GM19372 (cell line): ENCODE measurements at regions not wholly inside any gene's neighbourhood (a gene's known extent, or its start where the extent isn't known, plus 50 kb on each side); places are given as distances from the start of the nearest gene placed in this dataset.

ENCODE experiments used
- ATAC-seq: cut with Tn5 transposase; IDR thresholded peaks from one replicate; pipeline ENCODE4 v1.9.1; 2021; ENCODE audit warnings: mild to moderate bottlenecking, low read depth, moderate library complexity; ENCODE audit not compliant: unreplicated experiment

DNA sequence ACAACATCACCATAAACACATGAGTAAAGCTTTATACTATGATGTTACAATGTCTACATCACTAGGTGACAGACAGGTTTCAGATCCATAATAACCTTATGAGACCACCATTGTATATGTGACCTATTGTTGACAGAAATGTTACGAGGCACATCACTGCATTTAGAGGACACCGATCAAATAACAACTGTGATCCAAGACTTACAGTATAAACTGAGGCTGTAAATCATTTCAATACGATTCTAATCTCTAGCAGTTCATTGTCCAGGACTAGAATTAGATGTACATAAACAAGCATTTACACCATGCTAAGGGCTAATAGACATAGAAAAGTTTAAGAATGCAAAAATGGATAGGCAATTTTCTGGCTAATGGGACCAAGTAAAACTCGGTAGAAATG, 491.9 kb upstream of the ROBO1 start:
- ATAC-seq = no peak

DNA sequence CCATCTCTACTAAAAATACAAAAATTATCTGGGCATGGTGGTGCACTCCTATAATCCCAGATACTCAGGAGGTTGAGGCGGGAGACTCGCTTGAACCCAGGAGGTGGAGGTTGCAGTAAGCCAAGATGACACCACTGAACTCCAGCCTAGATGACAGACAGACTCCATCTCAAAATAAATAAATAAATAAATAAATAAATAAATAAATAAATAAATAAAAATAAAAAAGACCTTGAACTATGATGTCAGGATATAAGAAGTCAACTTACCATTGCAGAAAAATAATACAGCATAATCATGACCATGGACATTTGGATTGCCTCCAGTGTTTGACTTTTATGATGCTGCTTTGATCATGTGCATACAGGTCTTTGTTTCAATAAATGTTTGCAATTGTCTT, 484.3 kb upstream of the ROBO1 start:
- no peak for ATAC-seq

DNA sequence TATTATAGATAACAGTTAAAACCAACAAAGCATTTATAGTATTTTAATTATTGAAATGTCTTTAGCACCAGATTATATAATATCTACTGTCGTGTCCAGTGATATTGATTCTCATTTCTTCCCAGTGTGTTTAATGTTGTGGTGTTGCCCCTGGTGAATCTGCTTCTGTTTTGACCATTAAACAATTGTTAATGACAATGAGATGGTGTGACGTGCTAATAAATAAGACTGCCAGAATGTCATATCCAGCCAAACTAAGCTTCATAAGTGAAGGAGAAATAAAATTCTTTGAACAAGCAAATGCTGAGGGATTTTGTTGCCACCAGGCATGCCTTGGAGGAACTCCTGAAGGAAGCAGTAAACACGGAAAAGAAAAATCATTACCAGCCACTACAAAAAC, 480.0 kb upstream of the ROBO1 start:
- no peak for ATAC-seq

DNA sequence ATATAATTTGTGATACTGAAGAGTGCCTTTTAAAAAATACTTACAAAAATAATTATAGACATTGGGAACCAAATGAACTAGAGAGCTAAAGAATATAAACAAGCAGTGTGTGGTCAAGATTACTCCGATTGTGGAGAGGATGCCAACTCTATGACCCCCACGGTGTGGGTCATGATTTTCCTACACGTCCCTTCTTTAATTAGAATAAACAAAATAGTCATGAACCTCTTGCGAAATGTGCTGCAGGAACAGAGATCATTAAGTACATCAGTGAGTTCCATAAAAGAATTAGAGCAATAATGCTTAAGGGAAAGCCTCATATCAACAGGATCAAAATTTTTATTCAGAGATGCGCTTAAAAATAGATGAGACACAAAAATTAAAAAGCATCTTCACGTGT, 476.6 kb upstream of the ROBO1 start:
- no peak for ATAC-seq

DNA sequence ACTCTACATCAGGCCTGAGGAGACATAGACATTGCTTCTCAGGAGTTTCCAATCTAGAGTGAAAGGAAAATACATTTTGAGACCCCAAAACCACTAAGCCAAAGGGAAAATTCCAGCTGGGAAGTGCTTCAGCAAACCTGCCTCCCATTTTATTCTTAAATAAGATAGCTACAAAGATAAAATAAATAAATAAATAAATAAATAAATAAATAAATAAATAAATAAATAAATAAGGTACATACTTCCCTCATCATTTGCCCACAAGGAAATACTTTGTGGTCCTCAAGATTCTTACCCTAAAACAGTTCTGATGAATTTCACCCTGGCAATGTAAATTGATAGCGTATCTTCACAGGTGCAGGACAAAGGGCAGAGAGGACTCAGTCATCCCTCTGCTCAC, 474.0 kb upstream of the ROBO1 start:
- no peak for ATAC-seq

DNA sequence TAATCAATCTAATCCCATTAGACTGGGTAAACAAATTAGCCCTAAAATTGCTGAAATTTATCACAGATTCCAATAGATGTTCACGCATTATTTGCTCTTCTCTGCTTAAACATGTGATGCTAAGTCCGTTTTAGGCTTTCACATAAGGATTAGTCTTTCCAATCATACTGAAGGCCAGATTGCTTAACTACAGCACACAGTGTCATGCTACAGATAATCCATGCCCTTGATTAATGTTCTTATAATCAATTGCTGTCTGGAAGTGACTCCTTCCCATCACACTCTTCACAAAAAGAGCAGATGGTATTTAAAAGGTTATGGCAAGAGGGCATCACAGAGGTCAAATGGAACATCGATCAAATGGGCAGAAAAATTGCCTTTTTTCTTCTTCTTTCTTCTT, 471.5 kb upstream of the ROBO1 start:
- no peak for ATAC-seq

DNA sequence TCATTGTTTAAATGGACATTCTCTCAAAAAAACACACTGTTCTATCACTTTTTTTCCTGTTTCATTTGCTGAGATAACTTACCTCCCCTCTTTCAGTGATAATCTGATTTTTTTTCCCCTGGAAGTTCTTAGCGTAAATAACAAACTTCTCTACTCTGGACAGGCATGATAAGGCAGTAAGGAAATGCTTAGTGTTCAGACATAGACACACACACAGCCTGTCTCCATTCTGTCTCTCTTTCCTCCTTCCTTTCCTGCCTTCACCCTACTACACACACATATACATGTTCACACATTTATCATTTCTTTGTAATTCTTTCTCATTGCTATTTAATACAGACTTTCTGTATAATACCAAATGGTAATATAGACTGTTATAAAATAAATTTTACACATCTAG, 470.8 kb upstream of the ROBO1 start:
- no peak for ATAC-seq

DNA sequence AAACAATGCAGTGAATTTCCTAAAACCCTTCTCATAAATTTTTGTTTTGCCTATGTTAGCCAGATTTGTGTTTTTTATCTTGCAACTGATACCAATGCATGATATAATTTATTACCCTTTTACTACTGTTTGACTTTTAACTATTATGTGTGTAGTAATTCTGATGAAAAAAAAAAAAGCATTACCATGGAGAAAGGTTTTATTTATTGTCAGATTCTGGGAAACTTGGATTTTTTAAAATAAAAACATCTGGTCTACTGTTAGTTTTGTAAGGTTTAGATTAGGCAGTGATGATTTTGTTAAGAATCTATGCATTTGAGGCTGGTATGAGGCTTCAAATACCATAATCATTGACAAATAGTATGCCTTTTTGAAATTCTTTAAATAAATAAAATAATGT, 470.4 kb upstream of the ROBO1 start:
- ATAC-seq = no peak

DNA sequence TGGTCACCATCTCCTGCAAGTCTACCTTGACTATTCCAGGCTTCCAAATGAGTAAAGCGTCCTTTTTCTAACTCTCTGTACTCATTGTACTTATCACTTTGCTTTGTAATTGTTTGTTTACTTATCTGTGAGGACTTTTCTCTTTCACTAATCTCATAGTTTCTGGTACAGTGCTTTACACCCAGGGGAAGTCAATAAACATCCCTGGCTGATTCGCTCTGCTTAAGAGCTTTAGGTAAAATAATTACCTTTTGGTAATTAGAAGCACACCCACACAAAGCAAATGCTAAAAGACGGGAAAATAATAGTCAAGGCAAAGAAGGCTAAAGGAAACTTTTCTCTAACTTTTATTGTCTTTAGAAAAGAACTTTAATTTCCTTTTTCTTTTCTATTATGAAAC, 466.9 kb upstream of the ROBO1 start:
- ATAC-seq = no peak

DNA sequence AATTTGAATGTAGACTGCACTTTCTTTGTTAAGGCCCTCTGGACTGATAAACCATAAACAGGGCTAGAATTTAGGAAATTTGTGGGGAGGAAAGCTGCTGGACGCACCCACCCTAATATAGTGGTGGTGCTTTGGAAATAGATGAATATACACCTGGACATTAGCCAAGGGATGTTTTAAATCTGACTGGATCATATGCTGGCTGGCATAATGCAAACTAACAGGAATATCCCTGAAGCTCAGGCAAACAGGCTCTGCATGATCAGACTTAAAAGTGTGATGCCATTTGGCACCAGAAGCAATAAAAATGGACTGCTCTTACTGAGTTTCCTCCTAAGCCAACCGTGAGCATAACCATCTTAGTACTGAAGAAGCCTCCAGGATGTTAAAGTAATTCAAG, 465.8 kb upstream of the ROBO1 start:
- ATAC-seq = no peak

DNA sequence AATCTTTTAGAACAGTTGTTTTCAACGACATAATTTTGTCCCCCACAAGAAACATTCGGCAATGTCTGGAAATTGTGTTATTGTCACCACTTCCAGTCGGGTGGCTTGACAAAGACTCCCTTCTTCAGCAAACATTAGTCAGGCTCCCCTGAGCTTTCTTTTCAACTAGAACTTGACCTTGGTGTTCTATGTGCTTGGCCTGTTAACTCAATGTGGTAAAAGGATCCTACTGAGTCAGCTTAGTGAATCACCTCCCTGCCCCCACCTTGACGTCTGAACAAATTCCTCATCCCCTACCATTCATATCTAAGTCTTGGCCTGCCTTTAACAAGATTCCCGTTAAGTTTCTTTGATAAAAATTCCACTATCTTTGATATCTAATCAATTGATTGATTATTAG, 465.0 kb upstream of the ROBO1 start:
- no peak for ATAC-seq

DNA sequence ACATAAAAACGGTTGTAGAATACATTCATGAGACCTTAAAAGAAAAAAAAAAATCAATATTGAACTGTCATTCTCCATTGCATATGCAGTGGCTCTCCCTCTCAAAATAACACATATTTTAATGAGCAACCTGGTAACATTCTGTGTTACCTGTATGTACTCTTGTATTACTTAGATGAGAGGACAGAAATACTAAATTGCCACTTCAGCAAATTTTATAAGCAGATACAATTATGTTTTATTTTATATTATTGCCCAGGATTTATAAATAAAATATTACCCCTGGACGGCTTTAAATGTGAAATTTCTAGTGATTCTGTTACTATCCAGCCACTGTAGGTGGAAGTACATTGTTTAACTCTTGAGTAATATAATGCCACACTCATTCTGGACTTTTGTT, 463.2 kb upstream of the ROBO1 start:
- no peak for ATAC-seq

DNA sequence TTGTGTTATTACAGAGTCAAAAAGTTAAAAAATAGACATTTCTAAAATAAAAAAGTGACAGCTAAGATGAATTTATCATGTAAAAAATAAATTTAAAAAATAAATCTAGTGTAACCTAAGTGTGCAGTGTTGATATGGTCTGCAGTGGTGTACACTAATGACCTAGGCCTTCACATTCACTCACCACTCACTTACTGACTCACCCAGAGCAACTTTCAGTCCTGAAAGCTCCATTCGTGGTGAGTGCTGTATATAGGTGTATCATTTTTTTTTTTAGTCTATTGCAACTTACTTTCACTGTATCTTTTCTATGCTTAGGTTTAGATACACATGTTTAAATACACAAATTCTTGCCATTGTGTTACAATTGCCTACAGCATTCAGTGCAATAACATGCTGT, 459.4 kb upstream of the ROBO1 start:
- no peak for ATAC-seq

DNA sequence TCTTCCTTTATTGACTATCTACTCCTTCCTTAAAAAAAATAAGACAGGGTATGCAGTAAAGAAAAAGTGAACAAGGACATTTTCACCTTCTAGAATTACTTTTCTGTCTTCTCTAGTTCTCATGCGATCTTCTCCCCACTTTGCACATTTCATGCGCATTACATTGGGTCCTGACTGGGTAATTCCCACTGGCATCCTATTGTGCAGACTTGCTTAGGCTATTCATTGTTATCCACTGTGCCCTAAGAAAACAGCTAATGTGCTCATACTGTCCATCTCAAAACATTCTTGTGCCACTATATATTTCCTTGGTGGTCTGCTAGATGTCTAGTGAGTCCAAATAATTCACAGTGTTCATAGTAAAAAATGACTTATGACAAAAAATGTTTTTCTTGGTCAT, 447.4 kb upstream of the ROBO1 start:
- ATAC-seq = no peak

DNA sequence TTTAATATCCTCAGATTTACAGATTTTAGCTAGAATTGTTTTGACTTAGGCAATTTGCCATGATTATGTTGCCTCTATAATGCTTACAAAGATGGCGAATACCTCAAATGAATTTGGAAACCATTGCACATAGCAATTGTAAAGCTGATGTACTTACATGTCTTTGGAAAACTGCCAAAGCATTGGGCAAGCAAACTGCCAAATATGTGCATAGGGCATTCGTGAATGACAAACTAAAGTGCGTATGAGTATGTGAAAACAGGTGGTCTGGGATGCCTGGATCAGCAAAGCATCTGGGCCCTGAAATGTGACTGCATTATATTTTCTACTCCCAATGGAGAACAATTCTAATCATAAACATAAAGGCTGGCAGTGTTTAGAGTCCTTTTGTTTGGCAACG, 445.3 kb upstream of the ROBO1 start:
- no peak for ATAC-seq

DNA sequence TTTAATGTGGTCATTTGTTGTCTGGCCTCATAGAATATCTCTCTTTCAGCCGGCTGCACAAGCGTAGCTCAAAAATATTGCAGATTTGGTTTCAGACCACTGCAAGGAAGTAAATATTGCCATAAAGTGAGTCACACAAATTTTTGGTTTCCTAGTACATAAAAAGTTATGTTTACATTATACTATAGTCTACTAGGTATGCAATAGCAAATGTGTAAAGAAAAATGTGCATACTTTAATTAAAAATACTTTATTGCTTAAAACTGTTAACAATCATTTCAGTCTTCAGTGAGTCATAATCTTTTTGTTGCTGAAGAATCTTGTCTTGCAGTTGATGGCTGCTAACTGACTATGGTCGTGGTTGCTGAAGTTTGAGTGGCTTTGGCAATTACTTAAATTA, 425.1 kb upstream of the ROBO1 start:
- no peak for ATAC-seq

DNA sequence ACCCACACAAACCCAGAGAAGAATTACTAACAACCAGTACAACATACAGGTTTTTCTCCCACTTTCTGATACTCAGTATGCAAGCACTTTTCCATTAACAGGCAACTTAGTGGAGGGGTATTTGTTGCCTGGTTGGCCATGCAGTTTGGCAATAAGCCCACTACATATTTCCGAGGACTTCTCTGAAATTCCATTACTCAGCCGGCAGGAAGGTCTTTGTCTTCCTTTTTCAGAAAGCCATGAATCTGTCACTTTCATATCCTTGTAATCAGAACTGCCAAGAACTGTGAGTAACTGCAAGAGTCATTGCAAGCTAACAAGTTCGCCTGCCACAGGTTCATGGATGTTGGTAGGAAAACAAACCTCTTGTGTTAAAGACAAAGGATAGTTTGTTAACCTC, 422.3 kb upstream of the ROBO1 start:
- ATAC-seq = no peak

DNA sequence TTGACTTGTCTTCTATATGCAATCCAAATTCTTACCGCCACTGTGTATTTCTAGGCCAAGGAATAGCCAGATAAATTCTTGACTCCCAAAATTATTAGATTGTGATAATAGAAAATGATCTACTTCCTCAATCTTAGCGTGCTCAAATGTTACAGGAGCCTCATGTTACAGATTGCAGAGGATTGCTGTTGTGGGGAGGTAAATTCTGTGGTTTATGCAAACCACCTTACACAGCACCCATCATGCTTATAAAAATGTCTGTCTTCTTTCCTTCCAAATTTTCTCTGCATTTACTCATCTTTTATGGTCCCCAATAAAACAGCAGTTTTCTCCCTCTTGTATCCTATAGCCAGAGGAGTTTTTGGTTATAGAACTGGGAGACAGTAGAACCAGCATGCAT, 420.2 kb upstream of the ROBO1 start:
- ATAC-seq = no peak

DNA sequence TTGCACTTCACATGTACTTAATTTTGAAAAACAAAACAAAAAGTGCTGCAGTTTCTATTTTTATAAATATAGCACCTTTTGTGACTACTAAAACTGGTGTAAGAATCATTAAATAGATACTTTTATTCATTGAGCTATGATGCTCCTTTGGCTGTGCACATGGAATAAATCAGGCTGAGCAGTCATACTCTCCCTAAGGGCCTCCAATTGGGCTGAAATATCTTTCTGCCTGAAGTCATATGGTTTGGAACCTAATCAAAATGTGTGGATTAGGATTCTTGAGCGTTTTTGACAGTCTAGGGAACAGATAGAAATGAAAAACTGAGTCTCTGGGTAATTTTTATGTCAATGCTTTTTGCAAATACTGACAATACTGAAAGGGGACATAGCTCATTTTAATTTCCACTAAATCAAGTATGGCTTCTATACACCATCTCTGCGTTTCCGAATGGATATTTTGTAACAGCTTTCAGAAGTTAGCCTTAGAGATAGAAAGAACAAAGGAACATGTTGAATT, 392.2 kb upstream of the ROBO1 start:
- ATAC-seq = no peak

DNA sequence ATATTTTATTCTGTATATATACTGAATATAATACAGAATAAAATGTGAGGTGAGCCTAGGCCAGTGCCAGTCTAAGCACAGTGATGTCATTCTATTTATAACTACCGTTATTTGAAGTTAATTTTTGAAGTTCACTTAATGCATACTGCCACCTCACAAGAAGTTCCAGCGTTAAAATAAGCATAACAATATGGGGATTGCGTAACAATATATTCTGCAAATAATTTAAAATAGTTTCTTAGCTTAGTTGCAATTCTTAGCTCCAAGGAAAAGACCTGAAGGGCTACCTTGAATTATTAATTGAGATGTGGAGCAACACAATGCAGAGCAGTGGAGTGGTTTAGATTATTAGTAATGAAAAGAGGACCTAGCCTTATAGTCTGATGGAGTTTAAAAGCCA, 390.5 kb upstream of the ROBO1 start:
- no peak for ATAC-seq

DNA sequence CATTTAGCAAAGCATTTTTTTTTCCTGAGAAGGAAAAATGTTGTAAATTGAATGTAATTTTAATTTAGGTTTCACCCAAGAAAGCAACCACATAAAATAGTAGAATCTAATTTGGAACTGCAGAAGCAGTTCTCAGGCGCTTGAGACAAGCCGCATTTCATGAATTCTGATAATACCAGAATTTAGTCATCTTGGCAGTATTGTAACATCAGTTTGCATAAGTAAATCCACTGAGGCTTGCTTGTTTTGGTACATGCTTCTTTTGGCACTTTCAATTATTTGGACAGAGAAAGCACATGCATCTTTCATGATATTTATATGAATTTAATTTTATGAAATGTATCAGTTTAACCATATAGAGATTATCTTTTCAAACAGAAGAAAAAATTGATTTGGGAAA, 389.7 kb upstream of the ROBO1 start:
- ATAC-seq = no peak

DNA sequence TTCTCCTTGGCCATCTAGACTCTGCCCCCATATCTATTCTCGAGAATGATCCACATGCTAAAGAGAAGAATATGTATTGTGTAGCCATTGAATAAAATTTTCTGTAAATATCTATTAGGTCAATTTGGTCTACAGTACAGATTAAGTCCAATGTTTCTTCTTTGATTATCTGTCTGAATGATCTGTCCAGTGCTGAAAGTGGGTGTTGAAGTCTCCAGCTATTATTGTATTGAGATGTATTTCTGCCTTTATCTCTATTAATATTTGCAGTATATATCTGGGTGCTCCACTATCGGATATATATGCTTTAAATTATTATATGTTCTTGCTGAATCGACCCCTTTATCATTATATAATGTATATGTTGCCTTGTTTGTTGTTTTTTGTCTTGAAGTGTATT, 384.9 kb upstream of the ROBO1 start:
- no peak for ATAC-seq

DNA sequence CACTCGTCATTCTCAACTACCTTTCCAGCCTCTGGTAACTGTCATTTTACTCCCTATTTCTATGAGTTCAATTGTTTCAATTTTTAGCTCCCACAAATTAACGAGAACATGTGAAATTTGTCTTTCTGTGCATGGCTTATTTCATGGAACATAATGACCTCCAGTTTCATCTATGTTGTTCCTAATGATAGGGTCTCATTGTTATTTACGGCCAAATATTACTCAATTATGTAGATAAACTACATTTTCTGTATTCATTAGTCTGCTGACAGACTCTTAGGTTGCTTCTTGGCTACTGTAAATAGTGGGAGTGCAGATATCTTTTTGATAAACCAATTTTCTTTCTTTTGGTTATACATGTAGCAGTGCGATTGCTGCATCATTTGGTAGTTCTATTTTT, 374.9 kb upstream of the ROBO1 start:
- ATAC-seq = no peak

DNA sequence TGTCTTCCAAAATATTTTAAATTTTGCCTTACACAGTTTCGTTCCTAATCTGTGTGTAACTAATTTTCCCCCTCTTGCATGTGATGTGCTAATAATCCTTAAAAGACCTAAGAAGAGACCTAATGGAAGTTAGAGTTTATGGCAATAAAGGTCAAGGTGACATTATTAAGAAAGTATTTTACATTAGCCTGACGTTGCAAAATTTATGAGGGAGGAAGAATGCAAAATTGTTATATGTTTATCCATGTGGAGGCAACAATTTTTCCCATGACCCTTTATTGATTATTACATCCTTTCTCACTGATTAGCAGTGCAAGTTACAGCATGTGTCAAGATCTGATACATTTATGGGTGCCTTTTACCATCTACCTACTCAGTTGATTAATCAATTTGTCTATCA, 373.8 kb upstream of the ROBO1 start:
- no peak for ATAC-seq
